ENCODE measurements at regions not wholly inside any gene's neighbourhood (a gene's known extent, or its start where the extent isn't known, plus 50 kb on each side); places are given as distances from the start of the nearest gene placed in this dataset.

DNA sequence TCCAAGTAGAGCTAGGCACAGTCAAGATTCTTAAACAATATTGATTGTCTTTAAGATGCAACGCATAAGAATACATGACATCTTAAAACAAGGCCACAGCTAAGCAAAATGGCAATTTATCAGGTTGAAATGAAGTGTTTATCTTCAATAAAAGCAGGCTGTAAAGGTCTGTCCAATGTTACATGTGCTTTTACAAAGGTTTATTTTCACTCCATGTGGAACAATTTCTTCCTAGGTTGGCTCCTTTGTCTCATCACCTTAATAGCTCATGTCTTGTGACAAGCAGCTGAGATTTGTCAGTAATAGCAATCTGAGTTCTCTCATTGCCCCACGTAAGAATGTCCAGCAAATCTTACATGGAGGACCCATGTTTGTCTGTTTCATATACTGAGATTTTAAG lies 437.6 kb downstream of the GPAM start:
- no peak for DNase-seq (ENCODE audit: low spot score)

DNA sequence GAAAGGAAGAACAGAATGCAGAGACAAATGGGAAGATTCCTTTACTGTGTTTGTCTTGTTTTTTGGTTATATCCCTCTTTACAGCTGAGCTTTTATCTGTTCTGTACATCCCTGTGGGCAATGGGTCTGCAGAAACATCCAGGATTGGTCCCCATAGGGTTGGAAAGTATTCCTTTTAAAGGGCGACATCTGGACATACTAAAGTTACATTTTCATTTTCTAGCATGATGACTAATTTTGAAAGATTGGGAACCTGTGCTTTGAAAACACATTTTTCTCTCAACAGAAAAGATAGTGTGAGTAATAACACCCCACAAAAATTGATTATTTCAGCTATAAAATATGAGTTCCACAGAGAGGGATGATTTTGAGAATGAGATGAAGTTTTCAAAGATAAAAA lies 435.8 kb downstream of the GPAM start:
- DNase-seq (ENCODE audit: low spot score), result no peak

DNA sequence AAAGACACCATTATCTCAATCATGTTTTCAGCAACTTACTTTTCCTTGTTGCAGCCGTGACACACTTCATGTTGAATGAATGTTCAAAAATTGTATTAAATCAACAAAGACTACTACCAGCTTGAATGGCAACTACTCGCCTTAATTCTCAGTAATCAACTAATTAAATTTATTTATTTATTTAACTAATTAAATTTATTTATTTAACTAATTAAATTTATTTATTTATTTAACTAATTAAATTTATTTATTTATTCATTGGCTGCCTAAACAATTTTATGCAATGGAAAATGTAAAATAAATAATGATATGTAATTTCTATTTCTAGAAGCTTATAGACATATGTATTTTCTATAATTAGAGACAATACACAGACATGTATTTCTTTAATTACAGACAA lies 435.4 kb downstream of the GPAM start:
- DNase-seq (ENCODE audit: low spot score), result no peak

DNA sequence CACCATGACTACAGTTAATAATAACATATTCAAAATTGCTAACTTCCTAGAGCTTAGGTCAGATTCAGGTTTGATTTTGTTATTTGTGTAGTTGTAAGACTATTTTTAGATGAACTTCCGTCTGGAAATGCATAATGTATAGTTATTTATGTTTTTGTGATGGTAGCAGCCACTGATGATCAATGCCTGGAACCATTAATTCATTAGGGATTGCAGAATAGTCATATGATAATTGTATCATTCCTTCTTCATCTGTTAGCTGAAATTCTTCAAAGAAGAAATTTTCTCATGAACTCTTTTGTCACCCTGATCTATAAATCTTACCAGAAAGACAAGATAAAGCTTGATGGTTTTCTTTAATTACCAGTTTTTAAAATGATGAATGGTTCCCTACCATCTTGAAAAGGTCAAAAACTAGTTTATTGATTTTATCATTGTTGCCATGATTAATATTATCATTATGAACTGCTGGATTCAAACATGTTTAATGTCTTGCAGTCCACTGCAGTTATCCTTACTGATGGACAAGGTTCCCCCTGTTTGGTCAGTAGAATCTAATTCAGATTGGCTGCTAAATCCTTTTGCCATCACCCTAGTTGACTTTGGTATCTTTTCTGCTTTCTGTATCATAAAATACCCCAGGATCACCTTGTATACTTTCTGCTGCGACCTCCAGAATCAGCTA lies 433.3 kb downstream of the GPAM start:
- no peak for DNase-seq (ENCODE audit: low spot score)

DNA sequence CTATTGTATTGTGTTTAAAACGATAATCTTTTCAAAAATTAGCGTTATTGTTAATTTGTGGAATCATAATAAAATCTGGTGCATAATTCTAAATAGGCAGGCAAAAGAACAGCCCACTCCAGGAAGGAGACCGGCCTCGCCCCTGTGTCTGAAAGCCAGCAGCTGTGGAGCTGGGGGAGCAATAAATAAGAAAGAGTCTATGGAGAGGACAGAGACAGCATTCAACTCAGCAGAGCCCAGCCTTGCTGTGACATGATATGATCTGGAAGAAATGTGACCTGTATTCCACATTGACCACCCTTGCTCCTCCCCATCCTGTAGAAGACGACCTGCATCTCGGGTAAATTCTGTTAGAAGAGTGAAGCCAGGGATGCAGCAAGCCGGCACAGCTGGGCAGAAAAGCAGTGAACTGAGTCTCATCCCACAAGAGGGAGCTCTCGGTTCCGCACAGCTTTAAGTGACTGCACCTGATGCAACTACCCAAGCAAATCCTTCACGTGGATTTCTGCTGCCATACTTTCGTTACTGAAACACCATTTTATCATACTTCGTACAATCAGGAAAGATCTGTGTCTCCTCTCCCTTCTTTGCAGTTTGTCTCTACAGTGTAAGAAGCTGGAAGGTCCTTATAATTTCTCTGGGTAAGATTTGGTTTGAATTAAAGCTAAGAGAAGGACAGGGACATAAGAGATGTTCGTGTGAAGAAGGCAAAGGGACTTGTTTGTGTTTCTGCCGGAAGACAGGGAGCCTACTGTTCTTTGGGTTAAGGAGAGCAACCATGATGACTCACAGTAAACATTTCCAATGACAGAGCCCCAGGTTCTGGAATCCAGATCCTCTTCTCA lies 427.1 kb downstream of the GPAM start:
- no peak for DNase-seq (ENCODE audit: low spot score)

DNA sequence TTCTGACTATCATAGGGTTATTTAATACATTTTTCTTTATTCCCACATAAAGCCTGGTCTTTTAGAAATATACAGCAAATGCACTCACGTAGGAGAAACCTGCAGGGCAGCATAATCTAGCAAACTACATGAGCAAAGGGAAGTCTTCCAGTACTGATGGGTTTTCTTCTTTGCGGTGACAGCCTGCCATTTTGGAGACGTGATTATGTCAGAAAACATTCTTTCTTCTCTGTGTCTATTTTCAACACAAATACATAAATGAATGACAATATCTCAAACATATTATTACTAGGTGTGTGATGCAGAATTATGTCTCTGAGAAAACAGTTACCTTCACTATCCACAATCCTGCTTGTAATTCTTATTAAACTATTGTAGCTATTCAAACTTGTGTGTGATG lies 425.0 kb downstream of the GPAM start:
- no peak for DNase-seq (ENCODE audit: low spot score)

DNA sequence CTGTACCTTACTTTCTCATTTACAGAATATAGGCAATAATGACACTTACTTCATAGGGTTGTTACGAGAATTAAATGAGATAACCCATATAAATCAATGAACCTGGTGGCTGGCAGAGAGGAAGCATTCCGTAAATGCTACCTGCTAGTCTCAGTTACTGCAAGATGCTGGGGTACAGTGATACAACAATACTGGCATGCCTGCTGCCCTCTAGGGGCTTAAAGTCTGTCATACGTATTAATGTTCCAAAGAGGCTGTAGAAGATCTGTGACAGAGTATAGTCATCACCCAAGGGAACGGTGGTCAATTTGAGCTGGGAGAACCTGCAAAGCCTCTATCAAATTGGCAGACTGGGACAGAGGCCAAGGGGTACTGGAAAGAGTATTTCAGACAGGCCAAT lies 421.5 kb downstream of the GPAM start:
- DNase-seq (ENCODE audit: low spot score), result no peak

DNA sequence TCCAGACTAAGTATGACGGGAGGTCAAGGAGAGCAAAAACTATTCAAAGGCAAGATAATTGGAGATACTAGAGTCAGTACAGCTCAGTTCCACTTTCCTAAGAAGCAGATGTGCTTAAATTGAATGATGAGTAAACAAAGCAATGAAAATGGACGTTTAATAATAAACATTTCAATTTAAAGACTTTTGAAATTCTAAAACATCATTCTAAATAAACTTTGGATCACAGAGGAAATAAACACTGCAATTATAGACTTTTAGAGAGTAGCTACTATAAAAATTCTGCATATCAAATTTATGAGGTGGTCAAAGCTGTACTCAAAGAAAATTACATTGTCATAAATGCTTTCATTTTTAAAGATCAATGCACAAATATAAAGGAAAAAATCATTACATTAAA lies 418.3 kb downstream of the GPAM start:
- DNase-seq (ENCODE audit: low spot score), result no peak

DNA sequence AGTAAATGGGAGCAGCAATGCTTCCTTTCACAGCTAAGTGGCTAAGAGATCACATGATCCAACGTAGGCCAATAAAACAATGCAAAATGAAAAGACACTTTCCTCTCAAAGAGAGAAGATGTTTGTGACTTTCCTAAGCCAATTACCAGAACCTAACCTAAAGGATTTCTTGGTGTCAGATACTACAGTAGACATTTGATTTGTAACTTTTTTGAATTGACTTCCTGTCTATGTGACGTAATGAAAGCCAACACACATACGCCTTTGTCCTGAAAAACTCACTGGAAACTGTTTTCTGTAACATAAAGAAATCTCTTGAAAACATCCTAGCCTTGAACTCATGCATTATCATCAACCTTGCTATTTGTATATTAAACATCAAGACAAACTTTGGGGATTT lies 417.1 kb downstream of the GPAM start:
- no peak for DNase-seq (ENCODE audit: low spot score)

DNA sequence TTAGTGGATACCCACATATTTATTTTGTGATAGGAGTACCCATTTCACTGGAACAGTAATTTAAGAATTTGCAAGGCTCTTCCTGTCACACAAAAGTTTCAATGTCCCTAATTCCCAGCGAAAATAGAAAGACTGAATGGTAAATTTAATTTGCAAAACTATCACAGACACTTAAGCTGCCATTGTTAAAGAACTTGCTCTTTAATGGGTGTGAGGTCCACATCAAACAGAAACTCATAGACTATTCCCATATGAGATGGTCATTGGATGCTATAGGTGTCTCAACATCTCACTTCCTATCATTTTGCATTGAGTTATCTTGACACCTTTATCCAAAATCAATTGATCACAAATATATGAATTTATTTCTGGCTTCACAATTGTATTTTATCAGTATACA lies 415.9 kb downstream of the GPAM start:
- no peak for DNase-seq (ENCODE audit: low spot score)

DNA sequence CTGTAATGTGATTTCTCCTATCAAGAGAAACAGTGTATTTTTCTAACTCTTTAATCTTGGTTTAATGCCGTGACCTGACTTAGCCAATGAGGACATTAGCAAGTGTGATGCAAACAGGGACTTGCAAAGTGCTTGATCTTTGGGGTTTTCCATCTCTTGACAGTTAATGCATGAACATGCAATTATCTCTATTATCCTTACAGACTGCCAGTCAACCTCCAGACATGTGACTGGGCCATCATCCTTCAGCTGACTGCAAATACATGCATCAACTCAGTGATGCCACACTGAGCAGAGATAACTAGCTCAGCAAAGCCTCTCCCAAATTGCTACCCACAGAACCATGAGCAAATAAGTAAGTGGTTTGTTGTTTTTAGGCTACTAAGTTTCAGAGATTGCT lies 409.6 kb downstream of the GPAM start:
- DNase-seq (ENCODE audit: low spot score), result no peak

DNA sequence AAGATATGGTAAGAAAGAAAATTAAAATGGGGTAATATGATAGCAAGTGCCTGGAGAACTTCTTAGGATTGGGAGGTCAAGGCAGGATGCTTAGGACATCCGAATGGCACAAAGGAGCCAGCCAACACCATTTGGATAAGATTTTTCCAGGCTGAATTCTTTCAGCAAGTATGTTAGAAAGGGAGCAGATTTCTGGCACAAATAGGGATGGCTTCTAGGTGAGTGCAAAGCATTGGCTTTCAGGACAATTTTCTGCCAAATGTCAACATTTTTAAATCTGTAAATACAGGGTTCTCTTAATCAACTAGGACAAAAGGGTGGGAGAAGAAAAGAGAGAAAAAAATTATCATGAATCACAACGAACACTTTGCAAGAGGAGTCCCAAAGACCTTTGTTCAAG lies 409.1 kb downstream of the GPAM start:
- DNase-seq (ENCODE audit: low spot score), result no peak

DNA sequence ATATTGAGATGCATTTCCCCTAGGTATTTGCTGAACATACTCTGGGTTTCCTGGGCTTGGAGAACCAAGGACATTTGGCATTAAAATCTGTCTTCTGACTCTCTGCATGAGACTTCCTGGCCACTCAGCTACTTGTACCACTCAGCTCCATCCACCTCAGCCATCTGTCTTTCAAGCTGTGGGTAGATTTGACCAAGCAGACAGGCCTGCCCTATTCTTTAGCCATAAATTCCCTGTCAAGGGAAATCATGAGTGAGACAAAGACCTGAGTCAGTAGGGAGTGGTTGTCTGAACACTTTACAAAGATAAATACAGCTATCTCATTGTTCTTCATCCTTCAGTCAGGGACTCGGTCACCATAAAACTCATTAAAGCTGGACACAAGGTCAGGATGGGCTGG lies 399.1 kb downstream of the GPAM start:
- DNase-seq (ENCODE audit: low spot score), result no peak

DNA sequence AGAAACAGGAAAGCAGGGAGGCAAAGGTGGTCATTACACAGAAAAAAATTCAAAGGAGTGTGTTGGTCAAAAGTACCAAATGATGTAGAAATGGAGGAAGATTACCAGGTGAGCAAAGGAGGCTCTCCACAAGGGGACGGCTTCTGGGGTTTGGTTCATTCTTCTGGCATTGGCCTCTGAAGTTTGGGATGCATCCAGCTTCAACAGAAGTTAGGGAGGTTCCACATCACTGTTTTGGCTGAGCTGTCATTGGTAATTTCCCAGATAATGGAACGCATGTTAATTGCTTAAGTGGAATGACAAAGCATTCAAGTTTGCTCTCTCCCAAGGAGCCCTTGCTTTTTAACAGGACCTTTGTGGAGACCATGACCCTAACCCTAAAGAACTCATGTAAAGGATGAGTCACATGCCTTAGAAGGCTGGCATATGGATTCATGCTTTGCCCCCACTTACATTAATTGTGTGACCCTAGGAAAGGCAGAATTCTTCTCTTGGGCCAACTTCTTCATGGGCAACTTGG lies 398.6 kb downstream of the GPAM start:
- no peak for DNase-seq (ENCODE audit: low spot score)

DNA sequence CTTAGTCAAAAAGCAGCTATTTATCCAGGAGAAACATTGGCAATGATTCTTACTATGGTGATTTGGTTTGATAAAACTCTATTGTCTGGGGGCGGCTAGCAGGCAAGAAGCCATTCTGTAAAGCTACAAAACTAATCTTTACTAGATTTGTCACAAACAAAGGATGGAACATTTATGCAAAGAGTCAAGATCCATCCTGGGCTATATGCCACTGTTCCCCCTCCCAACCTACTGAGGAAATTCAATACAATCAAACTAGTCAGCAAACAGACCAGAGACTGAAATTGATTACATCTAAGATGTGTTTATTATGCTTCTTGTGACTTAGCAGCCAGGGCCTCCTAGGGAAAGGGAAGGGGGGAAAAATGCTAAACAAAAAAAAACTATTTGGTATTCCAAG lies 397.6 kb downstream of the GPAM start:
- no peak for DNase-seq (ENCODE audit: low spot score)

DNA sequence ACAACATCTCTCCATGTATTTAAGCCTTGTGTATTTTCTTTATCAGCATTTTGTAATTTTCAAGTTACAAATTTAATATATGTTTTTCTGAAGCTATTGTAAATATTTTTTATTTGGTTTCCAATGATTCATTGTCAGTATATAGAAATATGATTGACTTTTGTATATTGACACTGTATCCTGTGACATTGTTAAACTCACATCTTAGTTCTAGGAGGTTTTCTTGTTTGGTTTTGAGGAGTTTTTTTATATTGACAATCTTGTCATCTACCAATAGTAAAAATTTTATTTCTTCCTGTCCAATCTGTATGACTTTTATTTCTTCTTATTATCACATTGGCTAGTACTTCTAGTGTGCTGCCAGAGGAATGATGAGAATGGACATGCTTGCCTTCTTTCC lies 393.7 kb downstream of the GPAM start:
- DNase-seq (ENCODE audit: low spot score), result no peak

DNA sequence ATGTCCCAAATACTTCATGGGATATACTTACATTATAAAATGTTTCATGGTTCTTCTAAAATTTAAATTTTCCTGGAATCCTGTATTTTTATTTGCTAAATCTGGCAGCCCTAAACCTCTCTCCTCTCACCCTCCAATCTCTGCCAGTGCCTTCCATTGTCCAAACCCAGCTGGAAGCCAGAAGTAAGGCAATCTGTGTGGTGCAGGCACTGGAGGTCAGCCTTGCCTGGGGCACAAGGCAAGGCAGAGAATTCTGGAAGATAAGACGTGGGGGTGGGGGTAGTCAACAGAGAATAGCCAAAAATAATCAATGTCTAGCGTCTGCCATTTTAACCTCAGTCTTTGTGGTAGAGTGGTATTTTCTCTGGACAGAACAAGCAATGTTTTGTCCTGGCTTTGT lies 381.7 kb downstream of the GPAM start:
- DNase-seq (ENCODE audit: low spot score), result no peak

DNA sequence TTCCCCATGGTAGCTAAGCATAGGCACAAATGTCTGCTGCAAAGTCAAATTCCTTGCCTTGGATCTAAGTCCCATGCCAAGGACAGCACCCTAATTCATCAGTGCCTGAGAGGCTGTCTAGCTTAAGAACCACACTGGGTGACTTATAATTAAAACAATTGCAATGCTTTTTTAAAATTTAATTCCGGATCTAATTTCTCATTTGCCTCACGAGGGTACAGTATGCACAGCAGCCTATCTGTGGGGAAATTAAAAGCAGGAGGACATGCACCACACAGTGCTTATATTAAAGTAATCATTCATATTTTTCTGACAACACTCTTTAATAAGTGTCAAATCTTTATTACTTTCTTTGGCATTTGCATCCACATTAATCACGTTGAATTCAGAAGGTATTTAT lies 378.8 kb downstream of the GPAM start:
- no peak for DNase-seq (ENCODE audit: low spot score)

DNA sequence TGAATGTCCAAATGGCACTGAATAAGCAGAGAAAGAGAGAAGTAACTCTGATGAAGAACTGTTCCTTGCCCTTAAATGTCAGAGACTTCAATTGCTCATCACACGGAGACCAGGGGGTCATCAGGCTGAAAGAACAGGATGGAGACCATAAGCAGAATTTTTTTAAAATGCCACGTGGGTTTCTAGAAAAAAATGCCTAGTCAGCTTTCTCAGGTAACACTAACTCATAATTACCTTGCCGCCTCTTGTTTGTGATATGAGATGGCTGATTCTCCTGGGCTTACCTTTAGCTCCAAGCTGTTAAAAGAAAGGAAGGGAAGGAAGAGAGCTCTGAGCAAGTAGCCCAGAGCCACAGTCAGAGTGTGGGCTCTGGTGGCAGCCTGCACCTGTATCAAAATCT lies 372.0 kb downstream of the GPAM start:
- no peak for DNase-seq (ENCODE audit: low spot score)

DNA sequence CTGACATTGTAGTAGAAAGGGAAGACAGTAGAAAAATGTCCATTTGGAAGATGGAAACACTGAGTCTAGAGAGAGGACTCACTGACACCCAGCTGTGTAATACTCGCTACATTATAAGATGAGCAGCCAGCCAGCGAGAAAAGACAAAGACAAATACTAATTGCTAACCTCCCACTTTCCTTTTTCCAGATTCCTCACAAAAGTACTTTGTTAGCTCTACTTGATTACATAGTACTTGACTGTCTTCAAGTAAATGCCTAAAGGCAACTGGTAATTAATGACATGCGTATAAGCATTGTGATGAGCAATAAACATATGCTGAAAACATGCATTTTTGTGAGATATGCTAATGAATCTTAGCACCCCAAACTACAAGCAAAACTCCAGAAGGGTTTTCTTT lies 363.1 kb downstream of the GPAM start:
- DNase-seq (ENCODE audit: low spot score), result no peak

DNA sequence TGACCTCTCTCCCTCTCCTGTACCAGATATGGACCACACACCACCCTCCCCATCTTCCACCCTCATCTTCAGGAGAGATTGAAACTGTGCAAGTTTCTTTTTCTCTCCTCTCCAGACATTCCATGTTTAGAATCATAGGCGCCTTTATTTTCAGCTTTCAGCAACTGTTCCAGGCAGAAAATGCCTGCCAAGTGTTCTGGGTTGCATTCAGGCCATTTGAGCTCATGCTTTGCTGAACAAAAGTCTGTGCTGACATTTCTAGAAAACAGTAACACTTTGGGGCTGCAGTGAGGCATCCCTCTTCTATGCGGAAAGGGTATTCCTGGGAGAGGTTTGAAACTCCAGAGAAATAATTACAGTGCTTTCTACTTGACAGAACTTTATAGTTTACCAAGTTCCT lies 361.7 kb downstream of the GPAM start:
- no peak for DNase-seq (ENCODE audit: low spot score)

DNA sequence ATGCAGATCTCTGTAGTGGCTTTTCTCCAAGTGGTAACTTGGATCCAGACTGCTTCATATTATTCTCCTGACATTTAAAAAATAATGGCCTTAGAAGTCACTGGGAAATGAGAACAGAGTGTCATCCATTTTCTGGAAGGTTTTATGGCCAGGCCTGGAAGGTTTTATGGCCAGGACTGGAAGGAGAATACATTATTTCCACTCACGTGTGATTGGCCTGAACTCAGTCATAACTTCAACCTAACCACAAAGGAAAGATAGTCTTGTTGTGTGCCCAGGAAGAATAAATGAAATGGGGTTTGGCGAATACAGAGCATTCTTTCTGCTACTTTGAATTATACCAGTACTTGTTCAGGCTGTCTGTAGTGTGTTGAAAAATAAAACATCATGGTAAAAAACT lies 360.9 kb downstream of the GPAM start:
- no peak for DNase-seq (ENCODE audit: low spot score)

DNA sequence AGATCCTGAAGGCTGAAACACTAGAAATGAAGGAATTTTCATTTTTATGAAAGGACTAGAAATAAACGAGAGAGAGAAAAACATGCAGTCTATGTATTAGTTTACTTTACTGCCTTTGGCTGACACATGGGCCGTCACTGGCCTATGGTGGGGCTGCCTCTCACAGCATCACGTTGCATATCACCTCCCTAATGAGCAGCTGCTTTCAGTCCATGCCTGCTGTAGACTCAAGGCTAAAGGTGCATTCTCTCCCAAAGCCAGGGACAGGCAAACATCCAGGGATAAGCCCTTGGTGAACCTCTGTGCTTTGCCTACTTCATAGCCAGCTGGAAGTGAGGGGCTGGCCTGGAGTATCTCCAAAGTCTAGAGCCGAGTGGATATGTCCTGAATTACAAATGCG lies 359.4 kb downstream of the GPAM start:
- DNase-seq (ENCODE audit: low spot score), result no peak

DNA sequence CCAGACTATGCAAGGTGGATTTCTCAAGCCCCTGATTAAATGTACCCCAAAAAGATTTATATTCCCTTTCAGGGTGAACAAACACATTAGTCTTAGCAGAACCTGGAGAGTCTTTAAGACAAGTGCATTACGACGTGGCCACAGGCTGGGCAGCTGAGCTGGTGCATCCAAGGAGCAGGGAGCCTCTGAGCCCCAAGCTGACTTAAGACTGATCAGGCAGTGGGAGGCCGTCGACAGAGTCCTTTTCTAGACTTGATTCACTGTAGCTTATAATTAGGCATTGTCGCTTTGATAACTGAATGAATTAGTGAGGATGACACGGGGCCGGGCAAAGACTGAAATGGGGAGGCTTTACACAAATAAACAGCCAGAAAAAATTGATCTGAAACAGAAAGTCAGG lies 353.2 kb downstream of the GPAM start:
- DNase-seq (ENCODE audit: low spot score), result no peak

Data from CD4-positive, alpha-beta T cell treated with Interleukin-15 for 4 hours (primary cell).